ENCODE measurements at regions not wholly inside any gene's neighbourhood (a gene's known extent, or its start where the extent isn't known, plus 50 kb on each side); places are given as distances from the start of the nearest gene placed in this dataset.
"Not testable (repeated sequence)": the region's sequence is repeated elsewhere in the genome, so short reads cannot be mapped to it uniquely, and the experiment has no call there.

GRCh38 chr3:66812136-66812535, 186.0 kb upstream of the KBTBD8 start:
- no peak for DNase-seq

DNA sequence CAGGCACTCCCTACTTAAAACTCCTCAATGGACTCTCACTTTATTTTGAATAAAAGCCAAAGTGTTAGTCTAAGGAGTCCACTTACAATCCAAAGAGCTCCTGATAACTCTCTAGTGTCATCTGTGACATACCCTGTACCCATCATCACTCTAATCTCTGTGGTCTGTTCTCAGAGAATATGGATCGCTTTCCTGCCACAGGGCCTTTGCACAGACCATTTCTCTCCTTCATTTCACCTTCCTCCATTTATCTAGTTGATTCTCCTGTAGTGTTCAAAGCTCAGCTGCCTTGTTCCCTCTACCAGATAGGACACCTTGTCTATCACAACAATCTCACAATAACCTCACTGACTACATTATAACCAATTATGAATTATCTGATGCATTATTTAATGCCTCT, 185.4 kb upstream of the KBTBD8 start:
- DNase-seq = no peak

GRCh38 chr3:66816090-66816761, 181.9 kb upstream of the KBTBD8 start:
- peak; percentile 51 for DNase-seq

- no peak for DNase-seq
Measured at GRCh38 chr3:66817951-66818557, 180.1 kb upstream of the KBTBD8 start.

DNA sequence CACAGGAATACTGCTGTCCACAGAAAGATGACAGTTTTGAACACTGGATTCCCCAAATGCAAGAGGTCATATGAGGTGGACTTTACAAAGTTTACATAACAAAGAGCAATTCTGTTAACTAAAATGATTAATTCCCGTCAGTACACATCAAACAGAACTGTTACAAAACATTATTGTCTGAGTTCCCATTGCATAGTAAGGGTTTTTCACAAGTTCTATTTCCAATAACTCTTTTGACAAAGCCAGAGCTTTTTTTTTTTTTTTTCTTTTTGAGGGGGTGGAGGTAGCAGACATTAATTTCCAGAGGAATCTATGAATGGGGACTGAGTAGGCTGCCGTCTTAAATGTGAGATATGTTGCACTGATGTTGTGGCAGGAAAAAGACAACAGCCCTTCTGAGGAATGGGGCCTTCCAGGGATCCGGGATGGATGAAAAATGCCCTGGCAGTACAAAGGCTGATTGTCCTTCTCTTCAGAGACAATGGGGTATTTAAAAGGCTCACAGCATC, 178.1 kb upstream of the KBTBD8 start:
- no peak for DNase-seq

DNA sequence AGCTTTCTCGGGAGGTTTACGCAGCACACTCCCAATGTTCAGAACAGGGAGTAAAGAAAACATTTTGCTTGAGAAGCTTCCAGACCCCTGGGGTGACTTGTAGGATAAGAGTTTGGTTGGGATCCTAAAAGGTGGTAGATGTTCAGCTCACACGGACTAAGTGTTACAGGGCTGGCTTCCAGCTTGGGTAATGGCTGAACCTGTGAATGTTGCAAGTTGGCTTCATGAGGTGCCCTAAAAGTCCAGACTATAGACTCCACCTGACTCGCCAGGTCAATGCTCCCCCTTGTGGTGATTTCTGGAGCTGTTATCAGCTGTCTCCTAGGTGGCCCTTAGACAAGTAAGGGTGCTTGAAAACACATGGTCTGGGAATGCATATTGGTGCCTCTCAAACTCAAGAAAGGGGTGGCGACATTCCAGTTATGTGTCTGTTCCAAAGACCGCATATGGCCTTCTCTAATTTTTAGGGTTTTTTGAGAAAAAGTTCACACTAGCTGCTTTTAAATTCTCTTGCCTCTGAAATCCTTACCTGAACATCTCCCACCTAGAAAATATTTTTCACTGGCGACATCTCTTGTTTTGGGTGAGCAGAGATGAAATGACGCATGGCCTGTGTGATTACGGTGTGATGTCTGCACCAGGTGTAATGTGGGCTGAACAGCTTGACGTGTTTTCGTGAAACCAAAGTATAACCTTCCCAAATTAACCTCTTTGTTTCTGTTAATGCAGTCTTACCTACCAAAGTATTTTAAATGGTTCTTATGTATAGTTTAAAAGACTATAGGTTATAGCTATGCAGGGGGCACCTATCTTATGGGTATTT, 175.7 kb upstream of the KBTBD8 start:
- peak; percentile 18 for DNase-seq

DNA sequence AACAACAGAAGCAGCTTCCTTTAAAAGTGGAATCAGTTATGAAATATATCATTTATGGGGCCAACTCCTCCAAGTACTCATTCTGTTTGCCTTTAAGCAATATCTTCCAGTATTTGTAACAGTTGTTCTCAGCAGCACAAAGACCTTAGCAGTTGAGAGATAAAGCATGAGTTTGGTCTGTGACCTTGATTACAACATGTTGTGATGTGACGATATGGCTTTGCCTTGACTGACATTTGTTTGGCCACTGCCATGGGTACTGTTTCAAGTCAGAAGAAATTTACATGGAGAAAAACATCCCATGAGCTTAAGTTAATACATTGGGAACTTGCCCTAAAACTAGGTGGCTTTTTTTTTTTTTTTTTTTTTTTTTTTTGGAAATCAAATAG, 175.1 kb upstream of the KBTBD8 start:
- DNase-seq = no peak

DNA sequence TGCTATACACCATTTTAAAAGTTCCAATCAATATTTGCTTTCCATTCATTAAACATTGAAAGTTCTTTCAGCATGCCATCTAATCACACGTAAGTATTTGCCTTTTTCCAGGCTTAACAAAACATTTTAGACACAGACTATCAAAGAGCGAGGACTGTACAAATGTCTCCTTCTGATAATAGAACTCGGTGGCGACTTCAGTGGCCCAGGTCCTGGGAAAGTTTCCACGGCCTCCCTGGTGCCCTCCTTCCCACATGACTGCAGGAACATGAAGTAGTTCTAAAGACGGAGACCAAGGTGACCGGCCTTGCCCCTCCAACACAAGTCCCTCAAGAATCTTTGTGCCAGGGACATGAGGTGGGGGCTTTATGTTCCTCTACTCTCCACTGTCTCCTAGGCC, 174.6 kb upstream of the KBTBD8 start:
- DNase-seq = no peak

DNA sequence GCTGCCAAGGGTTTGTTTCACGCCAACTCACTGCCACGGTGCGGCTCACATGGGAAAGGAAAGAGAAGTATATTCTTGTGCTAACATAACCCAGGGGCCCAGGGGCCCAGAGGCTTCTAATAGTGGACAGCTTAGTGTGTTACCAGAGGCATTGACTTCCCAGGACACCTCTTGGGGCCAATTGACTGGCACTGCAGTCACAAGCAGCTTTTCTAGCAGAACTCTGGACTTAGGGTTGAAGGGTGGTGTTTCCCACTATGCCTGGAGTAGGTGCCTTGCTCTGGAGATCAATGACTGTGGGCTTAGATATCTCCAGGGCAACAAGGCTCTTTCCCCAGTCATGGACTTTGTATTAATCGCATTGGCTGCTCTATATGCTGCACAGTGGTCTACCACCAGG, 172.7 kb upstream of the KBTBD8 start:
- DNase-seq = no peak

- DNase-seq = no peak
Measured at GRCh38 chr3:66827726-66828125, 170.4 kb upstream of the KBTBD8 start.

DNA sequence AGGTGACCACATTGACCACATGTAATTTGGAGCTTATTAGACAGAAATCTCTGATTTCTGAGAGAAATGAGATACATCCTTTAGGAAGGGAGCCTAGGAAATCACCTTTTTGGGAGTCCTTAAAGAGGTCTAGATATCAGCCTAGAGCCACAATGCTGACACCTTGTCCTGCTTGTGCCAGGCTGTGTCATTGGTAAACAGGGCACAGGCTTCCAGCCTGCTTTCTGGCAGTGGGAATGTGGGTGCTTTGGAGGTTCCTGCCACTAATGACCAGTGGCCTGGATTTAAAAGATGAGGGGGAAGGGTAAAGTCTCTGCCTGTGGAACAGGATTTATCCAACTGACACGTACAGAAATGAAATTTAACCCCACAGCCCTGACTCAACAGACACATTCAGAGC, 169.8 kb upstream of the KBTBD8 start:
- no peak for DNase-seq

GRCh38 chr3:66830301-66830700, 167.8 kb upstream of the KBTBD8 start:
- DNase-seq = no peak

- DNase-seq = no peak
Measured at GRCh38 chr3:66831931-66832330, 166.2 kb upstream of the KBTBD8 start.

- DNase-seq = no peak
Measured at GRCh38 chr3:66836363-66837152, 161.5 kb upstream of the KBTBD8 start.

GRCh38 chr3:66838704-66839103, 159.4 kb upstream of the KBTBD8 start:
- DNase-seq = no peak

DNA sequence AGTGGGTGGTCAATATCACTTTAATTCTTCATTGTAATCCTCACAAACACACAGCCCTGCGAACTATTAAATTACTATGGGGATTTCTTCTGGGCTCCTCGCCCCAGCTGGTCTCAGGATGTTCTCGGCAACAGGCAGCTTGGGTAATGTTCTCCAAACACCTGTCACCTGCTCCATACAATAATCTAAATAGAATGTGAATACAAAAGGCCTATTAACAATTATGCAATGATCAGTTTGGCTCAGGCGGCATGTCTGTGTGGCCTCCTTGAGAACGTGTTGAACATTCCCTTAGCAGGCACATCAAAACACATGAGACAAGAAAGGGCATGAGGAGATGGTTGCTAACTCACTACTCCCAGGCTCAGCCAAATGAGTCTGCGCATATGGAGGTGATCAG, 158.6 kb upstream of the KBTBD8 start:
- DNase-seq = no peak

DNA sequence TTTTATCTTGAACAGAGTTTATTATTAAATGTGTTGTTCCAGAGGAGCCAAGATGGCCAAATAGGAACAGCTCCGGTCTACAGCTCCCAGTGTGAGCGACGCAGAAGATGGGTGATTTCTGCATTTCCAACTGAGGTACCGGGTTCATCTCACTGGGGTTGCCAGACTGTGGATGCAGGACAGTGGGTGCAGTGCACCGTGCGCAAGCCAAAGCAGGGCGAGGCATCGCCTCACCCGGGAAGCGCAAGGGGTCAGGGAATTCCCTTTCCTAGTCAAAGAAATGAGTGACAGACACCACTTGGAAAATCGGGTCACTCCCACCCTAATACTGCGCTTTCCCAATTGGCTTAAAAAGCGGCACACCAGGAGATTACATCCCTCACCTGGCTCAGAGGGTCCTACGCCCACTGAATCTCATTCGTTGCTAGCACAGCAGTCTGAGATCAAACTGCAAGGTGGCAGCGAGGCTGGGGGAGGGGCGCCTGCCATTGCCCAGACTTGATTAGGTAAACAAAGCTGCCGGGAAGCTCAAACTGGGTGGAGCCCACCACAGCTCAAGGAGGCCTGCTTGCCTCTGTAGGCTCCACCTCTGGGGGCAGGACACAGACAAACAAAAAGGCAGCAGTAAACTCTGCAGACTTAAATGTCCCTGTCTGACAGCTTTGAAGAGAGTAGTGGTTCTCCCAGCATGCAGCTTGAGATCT, 155.2 kb upstream of the KBTBD8 start:
- not testable (repeated sequence) for DNase-seq

GRCh38 chr3:66851894-66852613, 146.1 kb upstream of the KBTBD8 start:
- no peak for DNase-seq

GRCh38 chr3:66854601-66855151, 143.4 kb upstream of the KBTBD8 start:
- DNase-seq = no peak

GRCh38 chr3:66856533-66856932, 141.6 kb upstream of the KBTBD8 start:
- DNase-seq = no peak

DNA sequence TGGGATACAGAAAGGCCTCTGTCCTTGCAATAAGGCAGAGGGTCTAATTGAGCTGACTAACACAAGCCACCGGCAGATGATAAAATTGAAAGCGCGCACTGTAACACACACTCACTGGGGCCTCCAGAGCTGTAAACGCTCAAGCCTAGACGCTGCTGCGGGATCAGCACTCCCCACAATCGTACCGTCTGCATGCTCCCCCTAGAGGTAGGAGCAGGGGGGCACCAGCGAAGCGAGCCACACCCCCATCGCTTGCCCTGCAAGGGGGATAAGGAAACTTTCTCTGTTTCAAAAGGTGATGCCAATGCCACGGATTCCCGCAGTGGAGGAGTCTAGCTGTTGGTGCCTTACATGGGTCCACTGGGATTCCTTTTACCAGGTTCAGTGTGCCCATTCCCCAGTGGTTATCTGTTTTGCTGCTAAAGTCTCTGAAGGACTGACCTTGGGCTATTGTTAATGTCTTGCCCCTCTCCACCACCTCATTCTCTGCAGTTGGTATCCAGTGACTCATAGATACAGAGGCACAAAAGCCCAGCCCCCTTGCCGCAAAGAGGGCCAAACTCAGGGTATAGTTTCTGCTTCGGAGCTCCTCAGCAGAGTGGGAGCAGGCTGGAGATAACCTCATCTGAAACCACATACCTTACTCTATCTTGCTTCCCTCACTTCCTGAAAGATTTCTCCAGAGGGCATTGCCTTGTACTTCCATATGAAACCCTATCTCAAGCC, 139.3 kb upstream of the KBTBD8 start:
- no peak for DNase-seq

Measured in NCI-H748 treated with DMSO at 0.1 percent for 48 hours (cell line).